Lower lobe of right lung (tissue), 2 donors: ENCODE measurements at regions not wholly inside any gene's neighbourhood (a gene's known extent, or its start where the extent isn't known, plus 50 kb on each side); places are given as distances from the start of the nearest gene placed in this dataset.

ENCODE experiments used
- ATAC-seq, 2 donors: fragments of 200-7000 bp; cut with Tn5 transposase; one replicate each; pipeline ENCODE4 v1.9.1; 2020 to 2022; ENCODE audit warnings: mild to moderate bottlenecking in 2 of 2, moderate library complexity in 2 of 2
- DNase-seq: peaks from one replicate; pipeline ENCODE4 v3.0.0-alpha.2; 2020
- H3K27ac ChIP-seq: fragments of 200-600 bp; one replicate; pipeline ENCODE4 v1.8.0; 2022
- H3K27me3 ChIP-seq: fragments of 200-600 bp; one replicate; pipeline ENCODE4 v1.8.0; 2022; ENCODE audit warnings: low read depth
- H3K36me3 ChIP-seq: fragments of 200-600 bp; one replicate; pipeline ENCODE4 v1.8.0; 2022; ENCODE audit warnings: mild to moderate bottlenecking
- H3K4me1 ChIP-seq: fragments of 200-600 bp; one replicate; pipeline ENCODE4 v1.8.0; 2022
- H3K4me3 ChIP-seq: fragments of 200-600 bp; one replicate; pipeline ENCODE4 v1.8.0; 2022; ENCODE audit warnings: mild to moderate bottlenecking
- H3K9me3 ChIP-seq: fragments of 200-600 bp; one replicate; pipeline ENCODE4 v1.8.0; 2022
- CTCF ChIP-seq: fragments of 200-600 bp; IDR thresholded peaks from one replicate; pipeline ENCODE4 v1.8.0; 2022; ENCODE audit warnings: antibody characterized with exemption, mild to moderate bottlenecking
- intact Hi-C: fragments of 100-400 bp; cut with DNase I; formaldehyde crosslinking; loops from one replicate; pipeline ENCODE4 v1.11.0; 2022
- donor health status: DM: no; HTN: yes; CAD: no; lungs with severe emphysema.

- intact Hi-C loops, result no loop called here
- H3K4me1 ChIP-seq, result no peaks in the 10 kb centered on the region
These were observed 769.6 kb upstream of the ARPP21 start for GRCh38 chr3:34869696-34870095.

GRCh38 chr3:34872406-34872805 lies 766.9 kb upstream of the ARPP21 start:
- H3K27me3 ChIP-seq, result no peaks in the 10 kb centered on the region
- H3K9me3 ChIP-seq, result no peaks in the 10 kb centered on the region
- ATAC-seq, result no peak
- intact Hi-C loops, result no loop called here
- no peak for TF ChIP-seq CTCF
- no peak overlapping the region for H3K27ac ChIP-seq
- DNase-seq, result peak; percentile 26
- no peaks in the 10 kb centered on the region for H3K4me1 ChIP-seq
- H3K4me3 ChIP-seq, result no peak overlapping the region
- no peaks in the 10 kb centered on the region for H3K36me3 ChIP-seq

More at GRCh38 chr3:34869696-34870095, 769.6 kb upstream of the ARPP21 start:
- Histone ChIP-seq H3K4me3 (no peak overlapping the region), H3K36me3 (no peaks in the 10 kb centered on the region), H3K27me3 (no peaks in the 10 kb centered on the region), H3K9me3 (no peaks in the 10 kb centered on the region), H3K27ac (no peak overlapping the region)
- ATAC-seq (no peak), DNase-seq (no peak)
- no peak for TF ChIP-seq CTCF

GRCh38 chr3:34876997-34877396 lies 762.3 kb upstream of the ARPP21 start:
- H3K36me3 ChIP-seq, result no peaks in the 10 kb centered on the region
- H3K4me3 ChIP-seq, result no peak overlapping the region
- intact Hi-C loops, result no loop called here
- H3K4me1 ChIP-seq, result no peaks in the 10 kb centered on the region
- H3K9me3 ChIP-seq, result no peaks in the 10 kb centered on the region
- ATAC-seq (no peak), DNase-seq (no peak)
- TF ChIP-seq CTCF, result no peak
- no peaks in the 10 kb centered on the region for H3K27me3 ChIP-seq
- H3K27ac ChIP-seq, result no peak overlapping the region

- H3K27ac ChIP-seq, result no peak overlapping the region
- H3K4me3 ChIP-seq, result no peak overlapping the region
- DNase-seq, result no peak
- no peaks in the 10 kb centered on the region for H3K27me3 ChIP-seq
- H3K4me1 ChIP-seq, result no peaks in the 10 kb centered on the region
- no peaks in the 10 kb centered on the region for H3K36me3 ChIP-seq
- intact Hi-C loops, result no loop called here
- H3K9me3 ChIP-seq, result no peaks in the 10 kb centered on the region
- no peak for ATAC-seq
- TF ChIP-seq CTCF, result no peak
These were observed 760.8 kb upstream of the ARPP21 start for GRCh38 chr3:34878488-34878887.

GRCh38 chr3:34881026-34881425 lies 758.3 kb upstream of the ARPP21 start:
- no peak for ATAC-seq
- intact Hi-C loops, result no loop called here
- no peak for TF ChIP-seq CTCF

GRCh38 chr3:34882764-34883163 lies 756.6 kb upstream of the ARPP21 start:
- Histone ChIP-seq H3K4me3 (no peak overlapping the region), H3K36me3 (no peaks in the 10 kb centered on the region), H3K9me3 (no peaks in the 10 kb centered on the region), H3K27ac (no peak overlapping the region), H3K27me3 (no peaks in the 10 kb centered on the region), H3K4me1 (no peaks in the 10 kb centered on the region)
- no peak for DNase-seq
- TF ChIP-seq CTCF, result no peak
- intact Hi-C loops, result no loop called here
- ATAC-seq, result no peak

More at GRCh38 chr3:34881026-34881425, 758.3 kb upstream of the ARPP21 start:
- Histone ChIP-seq H3K36me3 (no peaks in the 10 kb centered on the region), H3K4me3 (no peak overlapping the region), H3K9me3 (no peaks in the 10 kb centered on the region), H3K4me1 (no peaks in the 10 kb centered on the region), H3K27ac (no peak overlapping the region), H3K27me3 (no peaks in the 10 kb centered on the region)
- no peak for DNase-seq
